Tibial nerve (tissue), 4 donors: ENCODE measurements at regions not wholly inside any gene's neighbourhood (a gene's known extent, or its start where the extent isn't known, plus 50 kb on each side); places are given as distances from the start of the nearest gene placed in this dataset.

ENCODE experiments used
- CTCF ChIP-seq, 5 experiments: fragments of 200-600 bp in 3 of 5; fragments of 450-650 bp in 2 of 5; sonication (generic) in 3 of 5; IDR thresholded peaks; one replicate each; pipeline ENCODE4 v1.5.1; 2016 to 2019; ENCODE audit warnings: antibody characterized with exemption in 5 of 5, mild to moderate bottlenecking in 3 of 5, moderate library complexity in 2 of 5
- EP300 ChIP-seq, 2 donors: sonication (generic); formaldehyde crosslinking; IDR thresholded peaks; one replicate each; pipeline ENCODE4 v1.6.1; 2017; ENCODE audit warnings: antibody characterized with exemption in 2 of 2, mild to moderate bottlenecking in 1 of 2

GRCh38 chr4:82104578-82104977 lies 269.2 kb downstream of the HNRNPD start:
- TF ChIP-seq CTCF (IDR thresholded peaks at IDR 0.05), result no peak
- TF ChIP-seq EP300 (IDR thresholded peaks at IDR 0.05), result no peak
